Keratinocyte (primary cell): ENCODE measurements at regions not wholly inside any gene's neighbourhood (a gene's known extent, or its start where the extent isn't known, plus 50 kb on each side); places are given as distances from the start of the nearest gene placed in this dataset.

Experiments used
- DNase-seq: peaks from one replicate; pipeline ENCODE4 v3.0.0-alpha.2; 2011; ENCODE audit warnings: low read depth, missing footprints, low spot score
- FAIRE-seq: peaks from 2 replicates; lab custom pipeline; 2011; peaks lifted over from hg19 to GRCh38; lab: Jason Lieb, UNC
- H2AFZ ChIP-seq: 2 replicates; pipeline ENCODE4 v1.6.0; 2012; ENCODE audit warnings: low read length, control low read depth, inconsistent platforms; ENCODE audit not compliant: control insufficient read depth
- H3K27ac ChIP-seq: 2 replicates; pipeline ENCODE4 v1.5.1; 2011; ENCODE audit warnings: low read length; ENCODE audit not compliant: control insufficient read depth, insufficient read depth
- H3K27me3 ChIP-seq: 3 replicates; pipeline ENCODE4 v1.6.0; 2011; ENCODE audit warnings: low read length; ENCODE audit not compliant: control insufficient read depth, insufficient read depth; ENCODE audit errors: extremely low read depth
- H3K36me3 ChIP-seq, 2 experiments: 2 replicates in 1 of 2; 3 replicates in 1 of 2; pipeline ENCODE4 v1.5.1; 2011; ENCODE audit warnings: low read length in 2 of 2, mild to moderate bottlenecking in 1 of 2; ENCODE audit not compliant: control insufficient read depth in 2 of 2, insufficient read depth in 2 of 2; ENCODE audit errors: extremely low read depth in 1 of 2
- H3K4me1 ChIP-seq: 3 replicates; pipeline ENCODE4 v1.5.1; 2011; ENCODE audit warnings: low read length; ENCODE audit not compliant: control insufficient read depth, insufficient read depth; ENCODE audit errors: extremely low read depth
- H3K4me2 ChIP-seq: 3 replicates; pipeline ENCODE4 v1.6.0; 2011; ENCODE audit warnings: low read depth, low read length; ENCODE audit not compliant: control insufficient read depth, insufficient read depth; ENCODE audit errors: extremely low read depth
- H3K4me3 ChIP-seq, 3 experiments: fragments of 200-600 bp in 1 of 3; sonication (generic) in 1 of 3; 2 replicates in 2 of 3; 3 replicates in 1 of 3; pipeline ENCODE4 v1.5.1; 2011 to 2016; ENCODE audit warnings: low read length in 3 of 3, mild to moderate bottlenecking in 3 of 3, control low read depth in 2 of 3, inconsistent platforms in 1 of 3, low read depth in 1 of 3, mixed read lengths in 1 of 3, mixed run types in 1 of 3, moderate library complexity in 1 of 3; ENCODE audit not compliant: control insufficient read depth in 2 of 3, insufficient read depth in 2 of 3; ENCODE audit errors: extremely low read depth in 1 of 3
- H3K79me2 ChIP-seq: 2 replicates; pipeline ENCODE4 v1.6.0; 2012; ENCODE audit warnings: low read length; ENCODE audit not compliant: control insufficient read depth, insufficient read depth
- H3K9ac ChIP-seq: 3 replicates; pipeline ENCODE4 v1.6.0; 2011; ENCODE audit warnings: low read length; ENCODE audit not compliant: control insufficient read depth, insufficient read depth; ENCODE audit errors: extremely low read depth
- H3K9me1 ChIP-seq: 3 replicates; pipeline ENCODE4 v1.6.0; 2011; ENCODE audit warnings: low read length; ENCODE audit not compliant: control insufficient read depth, insufficient read depth; ENCODE audit errors: extremely low read depth
- H3K9me3 ChIP-seq: 2 replicates; pipeline ENCODE4 v1.5.1; 2012; ENCODE audit warnings: low read depth, low read length; ENCODE audit not compliant: control insufficient read depth
- H4K20me1 ChIP-seq: 3 replicates; pipeline ENCODE4 v1.6.0; 2011; ENCODE audit warnings: low read length; ENCODE audit not compliant: control insufficient read depth, insufficient read depth; ENCODE audit errors: extremely low read depth
- EZH2 ChIP-seq: IDR thresholded peaks from one replicate; pipeline ENCODE4 v1.6.1; 2012; ENCODE audit warnings: inconsistent platforms, mild to moderate bottlenecking, low read length, moderate library complexity
- dilution Hi-C: fragments of 300-500 bp; cut with MboI; formaldehyde crosslinking; loops from one replicate; pipeline ENCODE4 v1.7.0; 2020; ENCODE audit warnings: low sequenced_read_pairs; ENCODE audit not compliant: extremely low pct_ligation_motif_present
- TF ChIP-seq, protein P1 (sequence below), 3 experiments: IDR thresholded peaks in 1 of 3; conservative IDR thresholded peaks in 1 of 3; optimal IDR thresholded peaks in 1 of 3; 2 replicates in 2 of 3; 3 replicates in 1 of 3; pipeline versions ENCODE3 to v1.5.1; 2011; ENCODE audit warnings: low read length in 3 of 3, mild to moderate bottlenecking in 3 of 3, moderate library complexity in 2 of 3, control low read depth in 1 of 3, inconsistent platforms in 1 of 3; ENCODE audit not compliant: insufficient read depth in 2 of 3; ENCODE audit errors: extremely low read depth in 1 of 3

GRCh38 chr13:58191754-58192153 lies 560.2 kb downstream of the PCDH17 start:
- Histone ChIP-seq H2AFZ (no peak overlapping the region), H3K9me3 (no peaks in the 10 kb centered on the region), H3K4me1 (no peaks in the 10 kb centered on the region), H3K4me2 (no peak overlapping the region), H3K79me2 (no peaks in the 10 kb centered on the region), H3K36me3 (no peaks in the 10 kb centered on the region), H3K27ac (no peak overlapping the region), H3K4me3 (no peak overlapping the region), H3K9me1 (no peaks in the 10 kb centered on the region), H4K20me1 (no peaks in the 10 kb centered on the region), H3K9ac (no peak overlapping the region), H3K27me3 (no peaks in the 10 kb centered on the region)
- FAIRE-seq (no peak), DNase-seq (no peak)
- no peak for TF ChIP-seq EZH2
- TF ChIP-seq, protein P1, sequence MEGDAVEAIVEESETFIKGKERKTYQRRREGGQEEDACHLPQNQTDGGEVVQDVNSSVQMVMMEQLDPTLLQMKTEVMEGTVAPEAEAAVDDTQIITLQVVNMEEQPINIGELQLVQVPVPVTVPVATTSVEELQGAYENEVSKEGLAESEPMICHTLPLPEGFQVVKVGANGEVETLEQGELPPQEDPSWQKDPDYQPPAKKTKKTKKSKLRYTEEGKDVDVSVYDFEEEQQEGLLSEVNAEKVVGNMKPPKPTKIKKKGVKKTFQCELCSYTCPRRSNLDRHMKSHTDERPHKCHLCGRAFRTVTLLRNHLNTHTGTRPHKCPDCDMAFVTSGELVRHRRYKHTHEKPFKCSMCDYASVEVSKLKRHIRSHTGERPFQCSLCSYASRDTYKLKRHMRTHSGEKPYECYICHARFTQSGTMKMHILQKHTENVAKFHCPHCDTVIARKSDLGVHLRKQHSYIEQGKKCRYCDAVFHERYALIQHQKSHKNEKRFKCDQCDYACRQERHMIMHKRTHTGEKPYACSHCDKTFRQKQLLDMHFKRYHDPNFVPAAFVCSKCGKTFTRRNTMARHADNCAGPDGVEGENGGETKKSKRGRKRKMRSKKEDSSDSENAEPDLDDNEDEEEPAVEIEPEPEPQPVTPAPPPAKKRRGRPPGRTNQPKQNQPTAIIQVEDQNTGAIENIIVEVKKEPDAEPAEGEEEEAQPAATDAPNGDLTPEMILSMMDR (optimal IDR thresholded peaks at IDR 0.05 in 1 of 3, IDR thresholded peaks at IDR 0.05 in 1 of 3, conservative IDR thresholded peaks at IDR 0.05 in 1 of 3; ENCODE audit: extremely low read depth in 1 of 3, insufficient read depth in 2 of 3, low read length in 3 of 3), result no peak
- dilution Hi-C loops, result no loop called here

GRCh38 chr13:58202099-58202498 lies 570.6 kb downstream of the PCDH17 start:
- no peak for FAIRE-seq

More at GRCh38 chr13:58202099-58202498, 570.6 kb downstream of the PCDH17 start:
- no peaks in the 10 kb centered on the region for H3K79me2 ChIP-seq
- no peak overlapping the region for H3K9ac ChIP-seq
- no peaks in the 10 kb centered on the region for H3K36me3 ChIP-seq
- H3K27me3 ChIP-seq, result no peaks in the 10 kb centered on the region
- DNase-seq, result no peak
- no peak overlapping the region for H3K4me3 ChIP-seq
- no peak overlapping the region for H3K27ac ChIP-seq
- H3K9me3 ChIP-seq, result peaks cover 4% of the 10 kb centered on the region
- H2AFZ ChIP-seq, result no peak overlapping the region
- TF ChIP-seq EZH2, result no peak
- TF ChIP-seq, protein P1 (optimal IDR thresholded peaks at IDR 0.05 in 1 of 3, IDR thresholded peaks at IDR 0.05 in 1 of 3, conservative IDR thresholded peaks at IDR 0.05 in 1 of 3; ENCODE audit: extremely low read depth in 1 of 3, insufficient read depth in 2 of 3, low read length in 3 of 3), result no peak
- no peak overlapping the region for H3K4me2 ChIP-seq
- no peaks in the 10 kb centered on the region for H3K9me1 ChIP-seq
- no peaks in the 10 kb centered on the region for H4K20me1 ChIP-seq
- no peaks in the 10 kb centered on the region for H3K4me1 ChIP-seq
- dilution Hi-C loops, result no loop called here
